NCI-H345 treated with DMSO at 0.1 percent for 48 hours (cell line): ENCODE measurements at regions not wholly inside any gene's neighbourhood (a gene's known extent, or its start where the extent isn't known, plus 50 kb on each side); places are given as distances from the start of the nearest gene placed in this dataset.

ENCODE experiments used
- DNase-seq: peaks from one replicate; lab custom pipeline; 2025; ENCODE audit not compliant: unreplicated experiment; lab: John Stamatoyannopoulos, UW

DNA sequence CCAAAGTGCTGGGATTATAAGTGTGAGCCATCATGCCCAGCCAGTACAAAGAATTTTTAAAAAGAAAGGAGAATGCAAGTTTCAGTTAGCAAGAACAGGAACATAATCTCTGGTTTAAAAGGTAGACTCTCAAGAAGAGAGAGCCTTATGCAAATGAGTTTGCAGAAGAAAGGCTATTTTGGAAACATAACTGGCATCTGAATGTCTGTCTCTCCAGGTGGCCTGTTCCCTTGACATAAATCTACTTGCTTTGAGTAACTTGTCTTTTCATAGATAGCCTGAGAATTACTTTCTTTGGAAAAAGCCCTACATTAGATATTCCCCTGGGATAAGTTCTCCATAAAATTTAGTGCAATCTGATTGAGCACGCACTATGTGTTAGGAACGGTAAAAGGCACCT is 109.6 kb downstream of the ICOS start:
- DNase-seq = no peak

DNA sequence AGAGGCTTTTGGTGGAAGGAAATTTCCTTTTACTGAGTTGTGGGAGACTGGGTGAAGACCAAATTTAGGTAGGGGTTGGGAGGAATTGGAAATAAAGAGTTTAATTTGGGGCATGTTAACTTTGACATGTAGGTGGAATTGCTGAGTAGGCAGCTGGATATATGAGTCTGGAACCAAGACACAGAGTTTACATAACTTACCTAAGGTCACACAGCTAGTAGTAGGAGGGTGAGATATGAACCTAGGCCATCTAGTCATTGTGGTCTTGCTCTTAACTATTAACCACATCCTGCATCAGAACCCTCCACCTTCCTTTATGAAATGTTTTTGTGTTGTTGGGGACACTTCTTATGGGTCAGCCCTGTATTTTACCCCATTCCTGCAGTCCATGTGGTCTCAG is 113.1 kb downstream of the ICOS start:
- DNase-seq = no peak

DNA sequence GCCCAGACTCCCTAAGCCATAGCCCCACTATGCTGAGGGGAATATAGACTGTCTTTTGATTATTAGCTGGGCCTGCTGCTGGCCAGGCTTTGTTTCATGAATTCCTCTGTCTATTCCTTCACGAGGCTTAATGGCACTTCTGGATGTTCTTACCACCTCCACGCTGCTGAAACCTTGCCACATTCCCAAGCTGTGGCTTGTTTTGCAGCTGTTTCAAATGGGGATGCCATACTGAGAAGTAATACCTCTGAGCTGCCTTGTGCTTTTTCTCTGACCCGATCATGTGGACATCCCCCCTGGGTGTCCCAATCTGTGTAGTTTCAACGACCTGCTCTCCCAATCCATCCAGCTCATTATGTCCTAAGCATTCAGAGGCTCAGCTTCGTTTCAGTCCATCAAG is 114.1 kb downstream of the ICOS start:
- no peak for DNase-seq

DNA sequence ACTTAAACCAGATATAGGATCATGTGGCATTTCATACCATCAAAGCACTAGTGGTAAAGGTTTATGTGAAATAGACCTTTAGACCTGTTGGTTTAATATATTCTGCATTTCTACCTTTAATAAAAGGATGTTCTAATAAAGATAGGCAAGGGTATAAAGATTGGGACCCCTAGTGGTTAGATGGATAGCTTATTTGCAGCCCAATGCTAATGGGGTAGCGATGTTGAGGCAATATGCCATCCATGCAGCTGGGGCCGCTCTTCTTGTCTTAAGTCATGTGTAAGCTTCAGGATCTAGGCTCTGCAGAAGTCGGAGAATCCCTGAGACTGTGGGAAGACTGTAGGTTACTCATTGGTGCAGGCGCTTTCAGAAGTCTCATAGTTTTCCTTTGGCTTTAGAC is 114.9 kb downstream of the ICOS start:
- DNase-seq = no peak

DNA sequence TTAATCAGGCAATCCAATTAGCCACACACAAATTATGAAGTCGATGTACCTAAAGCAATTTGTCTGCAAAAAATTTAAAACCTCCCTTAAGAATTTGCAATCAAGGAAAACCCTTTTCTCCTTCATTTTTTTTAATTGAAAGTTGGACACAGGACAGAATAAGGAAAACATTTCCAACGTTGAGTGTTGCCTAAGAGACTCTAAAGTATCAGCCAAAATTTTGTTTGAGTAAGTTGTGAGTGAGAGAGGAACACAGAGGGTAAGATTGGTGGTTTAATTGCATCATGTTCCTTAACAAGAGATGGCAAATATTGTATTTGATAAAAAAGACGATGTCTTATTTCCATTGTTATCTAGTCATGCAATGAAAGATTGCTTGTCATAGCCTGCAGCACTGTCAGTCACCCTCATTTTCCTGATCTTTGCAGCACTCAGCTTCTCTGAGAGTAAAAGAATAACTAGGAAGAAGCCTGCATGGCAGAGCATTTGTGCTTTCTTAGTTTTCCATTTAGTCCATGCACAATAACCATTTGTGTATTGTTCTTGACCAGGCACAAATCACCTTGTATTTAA is 115.5 kb downstream of the ICOS start:
- no peak for DNase-seq

DNA sequence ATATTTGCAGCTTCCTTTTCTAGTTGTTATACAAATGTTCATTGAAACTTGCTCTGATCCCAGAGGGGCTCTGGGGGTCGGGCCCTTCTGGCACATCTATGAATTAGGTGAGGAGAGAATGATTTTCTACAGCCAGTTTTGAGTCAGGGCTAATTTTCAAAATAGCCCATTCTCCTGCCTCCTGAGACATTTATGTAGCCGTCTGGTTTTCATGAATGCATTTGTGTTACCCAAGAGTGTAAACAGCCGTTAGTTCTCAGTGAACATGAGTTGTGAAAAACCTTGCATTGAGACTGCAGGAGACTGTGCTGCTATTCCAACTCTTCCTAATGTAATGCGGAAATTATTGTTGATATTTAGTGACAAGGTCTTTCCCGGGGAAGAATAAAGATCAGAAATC is 122.5 kb downstream of the ICOS start:
- DNase-seq = no peak

DNA sequence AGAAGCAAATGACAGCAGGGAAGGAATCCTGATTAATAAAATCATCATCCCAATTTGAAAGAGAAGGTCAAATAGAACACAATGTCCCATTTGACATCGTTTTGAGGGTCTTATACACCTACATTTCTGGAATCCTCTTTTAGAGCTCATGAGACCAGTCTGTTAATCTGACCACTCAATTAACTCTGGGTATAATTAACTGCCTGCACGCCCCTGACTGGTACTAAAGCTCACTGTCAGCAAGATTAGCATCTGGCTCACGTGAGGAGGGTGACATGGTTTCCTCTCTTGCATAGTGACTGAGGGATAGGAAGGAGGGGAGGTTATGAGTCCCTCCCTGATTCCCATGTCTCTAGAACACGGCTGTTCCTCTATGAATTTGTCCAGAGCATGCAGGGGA is 124.3 kb downstream of the ICOS start:
- no peak for DNase-seq

DNA sequence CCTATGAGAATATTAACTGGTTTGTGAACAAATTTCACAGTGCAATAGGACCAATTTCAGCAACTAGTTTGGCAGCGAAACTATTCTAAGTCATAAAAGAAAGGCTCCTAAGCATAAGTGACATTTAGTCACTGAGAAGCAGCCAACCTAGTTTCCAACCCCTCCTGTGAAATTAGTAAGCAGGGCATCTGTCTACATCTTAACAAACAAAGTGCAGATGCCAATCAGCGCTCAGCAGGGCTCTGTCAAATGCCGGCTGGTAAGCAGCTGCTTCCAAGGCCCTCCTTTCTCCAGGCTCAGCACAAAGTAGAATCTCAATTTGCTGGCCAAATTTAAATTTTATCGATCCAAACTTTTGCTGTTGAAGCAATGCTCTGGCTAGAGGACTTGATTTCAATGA is 124.7 kb downstream of the ICOS start:
- no peak for DNase-seq

DNA sequence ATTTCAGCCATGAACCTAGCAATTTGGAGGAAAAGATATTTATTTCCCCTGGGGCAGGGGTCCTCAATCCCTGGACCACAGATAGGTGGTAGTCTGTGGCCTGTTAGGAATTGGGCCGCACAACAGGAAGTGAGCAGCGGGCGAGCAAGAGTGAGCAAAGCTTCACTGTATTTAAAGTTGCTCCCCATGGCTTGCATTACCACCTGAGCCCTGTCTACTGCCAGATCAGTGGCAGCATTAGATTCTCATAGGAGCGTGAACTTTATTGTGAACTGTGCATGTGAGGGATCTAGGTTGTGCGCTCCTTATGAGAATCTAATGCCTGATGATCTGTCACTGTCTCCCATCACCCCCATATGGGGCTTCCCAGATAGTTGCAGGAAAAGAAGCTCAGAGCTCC is 127.6 kb downstream of the ICOS start:
- no peak for DNase-seq

DNA sequence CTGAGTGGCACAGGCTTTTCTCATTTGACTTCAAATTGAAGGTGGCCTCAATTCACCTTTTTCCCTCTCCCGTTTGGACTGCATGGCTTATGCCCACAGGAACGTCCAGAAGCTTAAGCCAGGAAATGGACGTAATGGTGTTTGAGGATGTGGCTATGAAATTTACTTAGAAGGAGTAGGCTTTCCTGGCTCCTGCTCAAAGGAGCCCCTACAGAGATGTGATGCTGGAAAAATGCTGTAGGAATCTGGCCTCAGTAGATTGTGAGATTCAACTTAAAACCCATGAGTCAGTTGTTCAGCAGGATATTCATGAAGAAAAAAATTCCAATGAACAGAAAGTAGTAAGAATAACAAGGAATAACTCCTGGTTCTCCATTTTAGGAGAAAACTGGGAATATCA is 129.0 kb downstream of the ICOS start:
- no peak for DNase-seq

DNA sequence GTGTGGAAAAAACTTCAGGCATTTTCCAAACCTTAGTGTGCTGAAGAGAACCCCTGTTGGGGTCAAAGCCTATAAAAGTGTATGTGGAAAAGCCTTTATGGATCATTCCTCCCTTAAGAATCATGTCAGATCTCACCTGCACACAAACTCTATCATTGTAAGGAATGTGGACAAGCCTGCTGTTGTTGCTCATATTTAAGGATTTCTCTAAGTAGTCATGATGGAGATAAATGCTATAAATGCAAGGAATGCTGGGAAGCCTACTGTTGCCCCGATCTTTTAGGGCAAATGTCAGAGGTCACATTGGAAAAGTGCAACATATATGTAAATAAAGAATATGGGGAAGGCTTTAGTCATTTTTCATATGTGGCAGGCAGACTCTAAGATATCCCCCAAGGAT is 129.5 kb downstream of the ICOS start:
- no peak for DNase-seq

DNA sequence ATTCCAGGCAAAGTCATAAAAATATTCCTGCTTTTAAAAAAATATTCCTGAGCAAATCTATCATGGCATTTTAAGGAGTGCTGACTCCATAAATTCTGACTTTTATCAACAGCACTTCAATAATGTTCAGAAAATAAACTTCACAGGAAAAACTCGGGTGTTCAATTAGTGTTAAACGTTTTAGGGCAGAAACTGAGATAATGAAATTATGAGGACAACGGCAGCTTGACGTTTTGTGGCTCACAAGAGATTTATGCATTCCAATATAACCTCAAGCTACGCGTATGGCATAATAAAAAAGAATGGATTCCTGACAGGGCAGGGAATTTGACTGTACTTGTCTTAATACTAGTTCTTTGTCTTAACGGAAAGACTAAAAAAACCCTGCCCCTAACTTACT is 133.2 kb downstream of the ICOS start:
- DNase-seq = no peak

DNA sequence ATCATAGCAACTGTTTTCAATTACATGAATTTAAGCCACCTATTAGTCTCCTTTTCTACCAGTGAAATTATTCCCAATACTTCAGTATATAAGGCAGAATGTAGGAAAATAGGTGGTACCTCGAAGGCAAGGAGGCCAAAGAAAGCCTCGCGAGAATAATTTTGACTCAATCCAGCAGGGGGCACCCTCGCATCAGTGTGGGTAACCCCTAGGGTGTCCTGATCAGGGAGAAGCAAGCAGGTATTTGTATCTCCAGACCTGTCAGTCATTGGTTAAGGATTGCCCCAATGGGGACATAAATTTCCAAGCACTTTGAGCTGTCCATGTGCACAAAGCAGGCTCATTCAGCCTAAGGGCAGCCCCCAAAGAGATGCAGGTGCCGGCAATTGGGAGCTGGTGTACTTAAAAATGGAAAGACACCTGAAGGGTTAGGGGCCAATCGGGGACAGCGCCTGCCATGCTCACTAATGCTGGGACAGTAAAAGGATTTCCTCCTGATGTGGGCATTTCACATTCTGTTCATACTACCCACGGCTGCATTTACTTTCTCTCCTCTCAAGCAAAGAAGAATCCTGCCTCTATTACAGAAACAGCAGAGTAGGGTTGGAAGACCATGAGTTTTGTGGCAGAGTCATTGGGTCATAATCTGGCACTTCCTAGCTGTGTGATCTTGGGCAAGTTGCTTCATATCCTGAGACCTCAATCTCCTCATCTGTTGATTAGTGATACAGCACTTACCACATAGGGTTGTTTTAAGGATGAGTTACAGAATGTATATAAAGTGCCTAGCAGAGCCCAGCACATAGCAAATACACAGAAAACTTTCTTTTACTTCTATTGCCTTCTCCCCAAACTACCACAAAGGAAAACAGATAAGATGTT is 136.1 kb downstream of the ICOS start:
- DNase-seq = no peak

DNA sequence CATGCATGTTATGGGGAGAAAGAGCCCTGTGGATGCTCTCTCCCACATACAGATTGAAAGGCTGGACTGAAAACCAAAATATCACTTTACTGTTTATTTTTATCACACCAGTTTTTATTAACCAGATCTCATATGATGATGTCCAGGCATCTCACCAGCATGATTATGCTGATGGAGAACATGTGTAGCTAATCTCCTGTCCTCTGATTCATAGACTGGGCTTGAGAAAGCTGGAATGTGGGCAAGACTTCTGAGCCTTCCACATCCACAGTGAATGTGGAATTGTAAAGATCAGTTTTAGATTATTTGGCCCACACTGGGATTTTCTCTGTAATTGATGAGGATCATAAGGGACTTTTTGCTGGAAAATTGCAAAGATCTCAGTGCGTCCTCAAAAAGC is 137.9 kb downstream of the ICOS start:
- DNase-seq = no peak

DNA sequence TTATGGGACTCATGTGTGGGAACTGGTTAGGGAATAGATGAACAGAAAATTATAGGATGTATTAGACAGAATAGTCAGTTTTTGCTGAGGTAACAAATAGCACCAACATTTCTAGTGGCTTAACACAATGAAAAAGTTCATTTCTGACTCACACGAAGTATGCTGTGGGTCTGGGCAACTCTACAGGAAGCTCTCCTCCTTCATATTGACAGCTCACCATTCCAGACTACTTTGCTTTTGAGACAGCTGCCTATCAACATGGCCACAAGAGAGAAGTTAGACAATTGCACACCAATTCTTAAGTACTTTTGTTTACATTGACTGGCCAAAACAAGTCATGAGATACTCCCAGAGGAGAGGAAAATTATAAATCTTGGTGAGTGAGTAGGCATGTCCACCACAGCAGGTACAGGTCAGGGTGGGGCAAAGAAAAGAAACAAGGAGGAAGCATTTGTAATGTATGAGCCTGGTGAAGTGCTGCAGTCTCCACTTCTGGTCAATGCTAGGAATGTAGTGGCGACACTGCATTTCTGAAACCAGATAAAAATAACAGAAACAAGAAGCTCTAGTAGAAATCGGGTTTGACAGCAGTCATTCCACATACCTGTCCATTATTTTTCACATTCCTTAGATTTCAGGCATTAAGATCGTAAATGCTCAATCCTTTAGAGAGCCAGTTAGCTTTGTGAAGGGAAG is 141.6 kb downstream of the ICOS start:
- DNase-seq = no peak

DNA sequence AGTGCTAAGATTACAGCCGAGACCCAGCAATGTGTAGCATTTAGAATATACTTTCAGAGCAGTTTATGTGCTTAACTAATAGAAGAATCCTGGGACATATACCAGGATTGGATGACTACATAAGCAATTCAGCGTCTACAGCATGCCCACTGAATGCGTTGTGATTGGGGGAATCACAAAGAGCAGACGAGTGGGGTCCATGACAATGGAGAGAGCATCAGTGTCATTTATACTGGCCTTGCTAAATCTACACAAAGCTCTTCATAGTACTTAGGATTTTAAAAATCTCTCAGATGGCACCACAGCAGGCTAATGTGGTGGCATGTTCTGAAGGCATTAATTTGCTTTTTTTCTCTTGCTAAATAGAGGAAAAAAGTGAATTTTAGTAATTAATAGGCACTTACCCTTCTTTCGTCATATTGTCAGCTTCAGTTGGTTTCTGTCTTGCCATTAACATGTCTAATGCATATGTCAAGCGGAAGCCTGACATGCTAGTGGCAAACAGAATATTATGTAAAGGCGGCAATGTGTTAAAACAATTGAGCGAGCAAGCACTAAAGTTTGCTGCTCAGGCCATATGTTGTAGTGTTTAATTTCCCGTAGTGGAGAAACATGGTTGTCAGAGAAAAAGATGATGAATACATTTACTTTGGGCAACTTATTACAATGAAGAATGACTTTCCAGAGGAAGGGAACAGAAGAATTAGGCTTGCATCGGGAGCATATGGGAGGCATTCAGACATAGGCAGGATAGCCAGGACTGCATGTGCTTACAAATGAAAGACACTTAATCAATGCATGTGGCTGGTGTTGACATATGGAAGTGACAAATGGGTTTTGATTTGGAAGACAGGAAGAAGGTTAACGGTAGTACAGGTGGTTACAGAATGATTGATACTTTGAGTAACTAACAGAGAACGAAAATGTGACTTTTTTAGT is 145.2 kb downstream of the ICOS start:
- DNase-seq = no peak

DNA sequence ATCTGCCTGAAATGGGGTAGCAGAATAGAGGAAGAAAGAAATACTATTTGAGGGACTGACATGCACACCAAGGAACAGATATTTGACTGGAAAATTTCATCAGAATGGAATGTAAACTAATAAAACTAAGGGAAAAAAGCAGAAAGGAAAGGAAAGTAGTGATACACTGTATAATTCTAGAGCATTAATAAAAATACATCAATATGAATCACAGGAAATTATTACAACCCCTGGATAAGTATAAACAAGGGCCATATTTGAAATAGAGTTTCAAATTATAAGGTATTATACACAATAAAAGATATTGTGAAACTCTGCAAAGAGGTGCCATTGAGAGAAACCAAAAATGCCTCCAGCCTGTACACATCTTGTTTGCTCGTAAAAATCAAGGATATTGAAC is 149.6 kb downstream of the ICOS start:
- DNase-seq = no peak

DNA sequence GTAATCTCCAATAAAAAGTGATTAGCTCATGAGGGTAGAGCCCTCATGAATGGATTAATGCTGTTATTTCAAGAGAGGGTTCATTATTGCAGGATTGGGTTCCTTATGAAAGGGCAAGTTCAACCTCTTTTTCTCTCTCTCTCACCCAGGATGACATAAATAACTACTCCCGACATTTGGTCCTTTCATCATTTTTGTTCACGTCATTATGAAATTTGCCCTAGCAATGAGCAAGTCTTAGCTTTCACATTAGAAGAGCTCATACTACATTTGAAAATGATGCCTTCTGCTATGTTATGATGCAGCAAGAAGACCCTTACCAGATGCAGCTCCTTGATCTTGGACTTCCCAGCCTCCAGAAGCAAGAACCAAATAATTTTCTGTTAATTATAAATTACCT is 152.5 kb downstream of the ICOS start:
- no peak for DNase-seq

DNA sequence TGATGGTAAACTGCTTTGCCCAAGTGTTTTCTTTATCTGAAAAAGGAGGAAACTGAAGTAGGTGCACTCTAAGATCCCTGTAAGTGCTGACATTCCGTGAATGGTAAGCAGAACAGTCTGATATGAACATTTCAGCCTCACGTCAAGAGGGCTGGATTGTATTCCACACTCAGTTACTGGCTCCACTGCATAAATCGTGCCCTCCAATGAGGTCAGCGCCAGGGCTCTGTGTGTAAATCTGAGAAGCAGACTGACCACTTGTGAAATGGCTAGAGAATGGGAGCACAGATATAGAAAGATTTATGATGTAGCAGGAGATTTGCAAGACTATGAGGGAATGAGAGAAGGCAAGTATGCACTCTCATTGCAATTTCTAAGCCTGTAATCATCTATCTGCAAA is 153.0 kb downstream of the ICOS start:
- no peak for DNase-seq

DNA sequence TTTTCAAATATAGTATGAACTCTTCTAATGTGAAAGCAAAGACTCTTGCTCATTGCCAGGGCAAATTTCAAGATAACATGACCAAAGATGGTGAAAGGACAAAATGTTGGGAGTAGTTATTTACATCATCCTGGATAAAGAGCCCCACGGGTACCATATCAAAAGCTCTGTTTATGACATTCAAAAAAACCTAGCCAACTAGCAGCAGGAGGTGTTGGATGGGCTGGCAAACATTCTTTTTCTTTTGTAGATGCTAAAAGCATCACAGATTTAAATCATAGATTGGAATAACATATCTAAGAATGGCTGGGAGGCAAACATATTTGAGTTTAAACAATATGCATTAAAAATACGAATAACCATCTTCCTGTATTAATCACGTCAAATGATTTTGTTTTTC is 153.5 kb downstream of the ICOS start:
- no peak for DNase-seq

DNA sequence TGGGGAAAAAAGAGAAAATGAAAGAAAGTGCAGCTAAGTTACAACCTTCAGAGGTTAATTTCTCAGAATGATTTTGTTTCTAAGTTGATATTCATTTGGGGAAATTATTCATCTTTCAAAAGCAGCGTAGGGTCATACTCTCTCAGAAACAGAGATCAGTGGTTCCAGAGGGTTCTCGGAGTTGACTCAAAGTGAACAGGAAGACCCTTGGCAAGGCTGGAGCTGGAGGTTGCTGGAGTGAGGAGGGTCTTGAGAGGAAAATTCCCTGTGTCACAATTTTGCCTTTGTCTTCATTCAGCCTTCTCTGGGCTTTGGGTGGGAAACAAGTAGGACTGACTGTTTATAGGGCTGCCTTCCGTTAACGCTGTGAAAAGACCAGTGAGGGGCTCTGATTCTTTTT is 168.2 kb downstream of the ICOS start:
- no peak for DNase-seq
